Astrocyte (in vitro differentiated cells and primary cell): ENCODE measurements at regions not wholly inside any gene's neighbourhood (a gene's known extent, or its start where the extent isn't known, plus 50 kb on each side); places are given as distances from the start of the nearest gene placed in this dataset.

ENCODE experiments used
- DNase-seq: peaks from one replicate; pipeline ENCODE4 v3.0.0-alpha.2; 2010; ENCODE audit warnings: low read depth
- FAIRE-seq: peaks from 2 replicates; lab custom pipeline; 2011; peaks lifted over from hg19 to GRCh38; lab: Jason Lieb, UNC
- H2AFZ ChIP-seq: 2 replicates; pipeline ENCODE4 v1.6.0; 2012; ENCODE audit warnings: low read depth, low read length, inconsistent platforms
- H3K27ac ChIP-seq: 2 replicates; pipeline ENCODE4 v1.5.1; 2011; ENCODE audit warnings: low read depth, low read length, inconsistent platforms
- H3K27me3 ChIP-seq: 2 replicates; pipeline ENCODE4 v1.6.0; 2011; ENCODE audit warnings: low read length, inconsistent platforms; ENCODE audit not compliant: insufficient read depth
- H3K36me3 ChIP-seq: 2 replicates; pipeline ENCODE4 v1.5.1; 2011; ENCODE audit warnings: low read length, inconsistent platforms; ENCODE audit not compliant: insufficient read depth
- H3K4me1 ChIP-seq: 2 replicates; pipeline ENCODE4 v1.5.1; 2011; ENCODE audit warnings: low read length, inconsistent platforms; ENCODE audit not compliant: insufficient read depth
- H3K4me2 ChIP-seq: 2 replicates; pipeline ENCODE4 v1.6.0; 2012; ENCODE audit warnings: low read length, inconsistent platforms
- H3K4me3 ChIP-seq: 2 replicates; pipeline ENCODE4 v1.5.1; 2011; ENCODE audit warnings: low read depth, mild to moderate bottlenecking, low read length, inconsistent platforms; ENCODE audit not compliant: insufficient read depth
- H3K79me2 ChIP-seq: 2 replicates; pipeline ENCODE4 v1.6.0; 2012; ENCODE audit warnings: mild to moderate bottlenecking, low read length, inconsistent platforms; ENCODE audit not compliant: insufficient read depth
- H3K9ac ChIP-seq: 2 replicates; pipeline ENCODE4 v1.6.0; 2012; ENCODE audit warnings: mild to moderate bottlenecking, low read length, inconsistent platforms
- H3K9me3 ChIP-seq: 2 replicates; pipeline ENCODE4 v1.5.1; 2012; ENCODE audit warnings: low read depth, mild to moderate bottlenecking, low read length, inconsistent platforms; ENCODE audit not compliant: insufficient read depth
- H4K20me1 ChIP-seq: 2 replicates; pipeline ENCODE4 v1.6.0; 2012; ENCODE audit warnings: low read length, inconsistent platforms; ENCODE audit not compliant: insufficient read depth
- H3K27ac Mint-ChIP-seq: one replicate; pipeline ENCODE4 v1.8.0; 2021; ENCODE audit warnings: mild to moderate bottlenecking, mixed read lengths; ENCODE audit not compliant: unreplicated experiment
- H3K27me3 Mint-ChIP-seq: one replicate; pipeline ENCODE4 v1.8.0; 2021; ENCODE audit warnings: low read depth, mixed read lengths; ENCODE audit not compliant: unreplicated experiment
- H3K36me3 Mint-ChIP-seq: one replicate; pipeline ENCODE4 v1.8.0; 2021; ENCODE audit warnings: low read depth, mixed read lengths; ENCODE audit not compliant: unreplicated experiment
- H3K4me1 Mint-ChIP-seq: one replicate; pipeline ENCODE4 v1.8.0; 2021; ENCODE audit warnings: low read depth, mixed read lengths; ENCODE audit not compliant: unreplicated experiment
- H3K4me3 Mint-ChIP-seq: one replicate; pipeline ENCODE4 v1.8.0; 2021; ENCODE audit warnings: mild to moderate bottlenecking, moderate library complexity, mixed read lengths; ENCODE audit not compliant: unreplicated experiment
- H3K9me3 Mint-ChIP-seq: one replicate; pipeline ENCODE4 v1.8.0; 2021; ENCODE audit warnings: mild to moderate bottlenecking, mixed read lengths; ENCODE audit not compliant: unreplicated experiment
- EZH2 ChIP-seq: IDR thresholded peaks from 2 replicates; pipeline ENCODE4 v1.6.1; 2012; ENCODE audit warnings: mild to moderate bottlenecking, low read length, inconsistent platforms; ENCODE audit not compliant: insufficient read depth
- TF ChIP-seq, protein P1 (sequence below): IDR thresholded peaks from 2 replicates; pipeline ENCODE4 v1.5.1; 2011; ENCODE audit warnings: low read depth, mild to moderate bottlenecking, inconsistent platforms, low read length, moderate library complexity; ENCODE audit not compliant: insufficient read depth

DNA sequence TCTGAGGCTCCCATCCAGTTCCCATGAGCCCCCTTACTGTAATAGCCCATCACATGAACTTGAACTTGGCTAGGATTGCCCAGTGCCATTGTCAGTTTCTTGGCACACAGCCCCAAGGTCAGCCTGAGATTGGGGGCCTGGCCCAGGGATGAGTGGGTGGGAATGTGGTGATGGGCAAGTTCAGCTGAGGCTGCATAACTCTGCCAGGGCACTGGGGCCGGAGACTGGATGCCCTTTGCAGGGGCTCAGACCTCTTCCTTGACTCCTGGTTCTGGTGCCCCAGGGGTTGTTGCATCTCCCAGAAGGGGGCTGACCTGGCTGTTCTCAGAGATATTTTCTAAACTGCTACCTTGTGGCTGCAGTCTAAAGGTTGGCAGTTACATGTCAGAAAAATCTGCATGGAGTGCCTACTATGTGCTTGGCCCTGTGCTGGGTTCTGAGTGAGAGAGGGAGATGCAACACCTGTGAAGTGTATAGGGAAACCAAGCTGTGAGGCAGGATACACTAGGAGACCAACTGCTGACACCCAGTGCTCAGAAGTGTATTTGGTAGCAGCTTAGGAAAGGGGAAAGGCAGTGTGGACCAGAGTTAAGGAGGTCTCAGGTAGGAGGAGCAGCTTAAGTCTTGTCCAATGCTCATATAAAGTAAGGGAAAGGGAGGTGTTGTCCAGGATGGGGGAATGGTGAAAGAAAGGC is 74.8 kb upstream of the PRR23C start:
- Histone ChIP-seq H3K4me3 (no peak overlapping the region), H3K27ac (no peak overlapping the region), H3K79me2 (no peaks in the 10 kb centered on the region), H2AFZ (peak overlapping the region; percentile 36), H3K9me3 (no peaks in the 10 kb centered on the region), H3K36me3 (no peaks in the 10 kb centered on the region), H4K20me1 (no peaks in the 10 kb centered on the region), H3K27me3 (no peaks in the 10 kb centered on the region), H3K4me2 (no peak overlapping the region), H3K9ac (no peak overlapping the region), H3K4me1 (peaks cover 16% of the 10 kb centered on the region)
- H3K27ac Mint-ChIP-seq: no peak overlapping the region
- TF ChIP-seq EZH2: no peak
- TF ChIP-seq, protein P1, sequence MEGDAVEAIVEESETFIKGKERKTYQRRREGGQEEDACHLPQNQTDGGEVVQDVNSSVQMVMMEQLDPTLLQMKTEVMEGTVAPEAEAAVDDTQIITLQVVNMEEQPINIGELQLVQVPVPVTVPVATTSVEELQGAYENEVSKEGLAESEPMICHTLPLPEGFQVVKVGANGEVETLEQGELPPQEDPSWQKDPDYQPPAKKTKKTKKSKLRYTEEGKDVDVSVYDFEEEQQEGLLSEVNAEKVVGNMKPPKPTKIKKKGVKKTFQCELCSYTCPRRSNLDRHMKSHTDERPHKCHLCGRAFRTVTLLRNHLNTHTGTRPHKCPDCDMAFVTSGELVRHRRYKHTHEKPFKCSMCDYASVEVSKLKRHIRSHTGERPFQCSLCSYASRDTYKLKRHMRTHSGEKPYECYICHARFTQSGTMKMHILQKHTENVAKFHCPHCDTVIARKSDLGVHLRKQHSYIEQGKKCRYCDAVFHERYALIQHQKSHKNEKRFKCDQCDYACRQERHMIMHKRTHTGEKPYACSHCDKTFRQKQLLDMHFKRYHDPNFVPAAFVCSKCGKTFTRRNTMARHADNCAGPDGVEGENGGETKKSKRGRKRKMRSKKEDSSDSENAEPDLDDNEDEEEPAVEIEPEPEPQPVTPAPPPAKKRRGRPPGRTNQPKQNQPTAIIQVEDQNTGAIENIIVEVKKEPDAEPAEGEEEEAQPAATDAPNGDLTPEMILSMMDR: no peak
- no peaks in the 10 kb centered on the region for H3K9me3 Mint-ChIP-seq
- peaks cover 3% of the 10 kb centered on the region for H3K27me3 Mint-ChIP-seq
- H3K36me3 Mint-ChIP-seq: no peaks in the 10 kb centered on the region
- FAIRE-seq (no peak), DNase-seq (no peak)
- no peak overlapping the region for H3K4me3 Mint-ChIP-seq
- H3K4me1 Mint-ChIP-seq: peaks cover 30% of the 10 kb centered on the region

DNA sequence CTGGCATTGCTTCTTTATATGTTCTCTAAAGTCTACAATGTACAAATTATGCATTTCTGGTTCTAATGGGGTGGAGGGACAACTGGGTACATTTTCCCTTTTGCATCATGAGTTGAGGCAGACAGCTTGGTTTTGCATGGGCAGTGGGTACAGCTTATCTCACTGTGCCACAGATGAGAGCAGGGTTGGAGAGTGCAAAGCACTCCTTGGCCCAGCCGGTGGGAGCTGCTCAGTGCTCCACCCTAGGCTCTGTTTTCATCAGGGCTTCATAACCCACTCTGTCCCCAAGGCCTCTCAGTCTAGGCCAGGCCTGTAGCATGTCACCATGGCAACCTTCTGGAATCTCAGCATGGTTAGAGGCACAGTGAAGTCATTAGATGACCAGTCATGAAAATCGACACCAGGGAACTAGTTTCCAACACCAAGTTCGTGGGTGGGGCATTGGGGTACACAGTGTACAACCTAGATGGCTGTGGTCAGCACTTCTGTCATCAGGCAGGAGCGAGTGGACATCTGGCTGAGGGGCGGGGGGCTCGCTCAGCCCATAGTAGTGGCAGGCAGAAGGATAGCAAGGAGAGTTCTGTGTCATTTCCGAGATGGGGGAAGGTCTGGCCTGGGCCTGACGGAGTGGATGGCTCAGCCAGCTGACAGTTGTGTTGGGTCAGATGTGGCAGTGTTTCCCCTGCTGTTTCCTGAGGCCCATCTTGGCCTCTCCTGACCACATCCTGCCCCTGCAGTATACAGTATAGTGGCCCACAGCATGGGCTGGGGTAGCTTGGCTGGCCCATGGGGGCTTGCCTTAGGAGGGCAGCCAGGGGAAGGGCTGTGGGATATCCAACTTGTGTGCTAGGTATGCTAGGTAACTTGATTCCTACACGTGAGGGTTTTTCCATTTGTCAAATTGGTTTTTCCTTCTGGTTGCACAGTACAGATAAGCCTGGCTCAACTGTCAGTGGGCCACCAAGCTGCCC is 75.7 kb upstream of the PRR23C start:
- peak overlapping the region; percentile 81 for H3K27ac Mint-ChIP-seq
- peak; percentile 63 for DNase-seq

More for the DNA sequence above, 75.7 kb upstream of the PRR23C start:
- no peaks in the 10 kb centered on the region for H3K9me3 ChIP-seq
- Mint-ChIP-seq H3K4me3 (peak overlapping the region; percentile 35), H3K9me3 (no peaks in the 10 kb centered on the region), H3K27me3 (peaks cover 3% of the 10 kb centered on the region), H3K36me3 (no peaks in the 10 kb centered on the region), H3K4me1 (peaks cover 30% of the 10 kb centered on the region)
- H3K27me3 ChIP-seq: no peaks in the 10 kb centered on the region
- H3K79me2 ChIP-seq: no peaks in the 10 kb centered on the region
- H3K36me3 ChIP-seq: no peaks in the 10 kb centered on the region
- no peaks in the 10 kb centered on the region for H4K20me1 ChIP-seq
- peaks cover 16% of the 10 kb centered on the region for H3K4me1 ChIP-seq
- no peak overlapping the region for H3K4me3 ChIP-seq
- no peak for FAIRE-seq
- TF ChIP-seq, protein P1: no peak
- TF ChIP-seq EZH2: no peak
- peak overlapping the region; percentile 36 for H2AFZ ChIP-seq
- no peak overlapping the region for H3K9ac ChIP-seq
- no peak overlapping the region for H3K27ac ChIP-seq
- peak overlapping the region; percentile 34 for H3K4me2 ChIP-seq
